HepG2 (cell line): ENCODE measurements at regions not wholly inside any gene's neighbourhood (a gene's known extent, or its start where the extent isn't known, plus 50 kb on each side); places are given as distances from the start of the nearest gene placed in this dataset.

Experiments
- ATAC-seq: fragments of 200-7000 bp; cut with Tn5 transposase; 3 replicates; pipeline ENCODE4 v1.9.1; 2020; ENCODE audit warnings: mild to moderate bottlenecking, moderate library complexity
- BruUV-seq: library from RNA; stranded (reverse); fragments of 400-500 nt; replicated peaks from 2 replicates; lab custom pipeline; 2021; lab: Mats Ljungman, UMichigan
- CTCF ChIA-PET: fragments of 300-600 bp; formaldehyde crosslinking; extraction: SDS; loops from one replicate; lab custom pipeline; 2021; ENCODE audit warnings: low total read pairs, inconsistent platforms, low intra/inter-chr PET ratio; lab: Yijun Ruan, JAX
- POLR2A ChIA-PET: fragments of 350-600 bp; sonication (Branson Sonifier 250); formaldehyde crosslinking; loops from one replicate; lab custom pipeline; 2020; ENCODE audit warnings: antibody characterized with exemption, inconsistent platforms; lab: Yijun Ruan, JAX
- DNase-seq: peaks from one replicate; pipeline ENCODE4 v3.0.0-alpha.2; 2015; ENCODE audit warnings: low spot score
- FAIRE-seq: peaks from 3 replicates; lab custom pipeline; 2011; peaks lifted over from hg19 to GRCh38; lab: Jason Lieb, UNC
- H2AFZ ChIP-seq: one replicate; pipeline ENCODE4 v1.6.1; 2011; ENCODE audit warnings: low read length, inconsistent platforms
- H3K27ac ChIP-seq: fragments of 300-600 bp; 3 replicates; pipeline ENCODE4 v1.8.0; 2011; ENCODE audit warnings: mixed run types, mild to moderate bottlenecking, mixed read lengths, low read length, inconsistent platforms; ENCODE audit not compliant: insufficient read depth; ENCODE audit errors: extremely low read length
- H3K27me3 ChIP-seq, 2 experiments: fragments of 200-600 bp in 1 of 2; 2 replicates in 1 of 2; 3 replicates in 1 of 2; pipeline versions ENCODE4 v1.6.0 to v1.8.0; 2011; ENCODE audit warnings: low read length in 2 of 2, mild to moderate bottlenecking in 2 of 2, moderate library complexity in 2 of 2, inconsistent platforms in 1 of 2; ENCODE audit not compliant: insufficient read depth in 2 of 2, control insufficient read depth in 1 of 2
- H3K36me3 ChIP-seq, 2 experiments: fragments of 200-600 bp in 1 of 2; replicated peaks in 1 of 2; 2 replicates in 1 of 2; 3 replicates in 1 of 2; pipeline versions ENCODE4 v1.5.1 to v1.8.0; 2011; ENCODE audit warnings: low read length in 2 of 2, inconsistent platforms in 1 of 2; ENCODE audit not compliant: insufficient read depth in 2 of 2, control insufficient read depth in 1 of 2
- H3K4me1 ChIP-seq: 2 replicates; pipeline ENCODE4 v1.5.1; 2012; ENCODE audit warnings: low read length, inconsistent platforms; ENCODE audit not compliant: insufficient read depth
- H3K4me2 ChIP-seq: 2 replicates; pipeline ENCODE4 v1.6.0; 2011; ENCODE audit warnings: low read depth, low read length, inconsistent platforms
- H3K4me3 ChIP-seq, 3 experiments: fragments of 200-600 bp in 1 of 3; sonication (generic), shearing (Covaris generic) in 1 of 3; replicated peaks in 1 of 3; 2 replicates each; pipeline ENCODE4 v1.5.1; 2011 to 2016; ENCODE audit warnings: low read length in 3 of 3, inconsistent platforms in 2 of 3, low read depth in 2 of 3, mild to moderate bottlenecking in 2 of 3, control low read depth in 1 of 3, mixed read lengths in 1 of 3; ENCODE audit not compliant: insufficient read depth in 1 of 3
- H3K79me2 ChIP-seq: one replicate; pipeline ENCODE4 v1.6.1; 2011; ENCODE audit warnings: low read length, inconsistent platforms; ENCODE audit not compliant: insufficient read depth
- H3K9ac ChIP-seq: 2 replicates; pipeline ENCODE4 v1.6.0; 2011; ENCODE audit warnings: mild to moderate bottlenecking, low read depth, low read length, inconsistent platforms; ENCODE audit not compliant: insufficient read depth
- H3K9me3 ChIP-seq: 2 replicates; pipeline ENCODE4 v1.5.1; 2012; ENCODE audit warnings: mild to moderate bottlenecking, low read length
- H4K20me1 ChIP-seq: 2 replicates; pipeline ENCODE4 v1.6.0; 2011; ENCODE audit warnings: inconsistent platforms, mild to moderate bottlenecking, low read length, moderate library complexity; ENCODE audit not compliant: insufficient read depth
- BCL6 ChIP-seq: IDR thresholded peaks from 2 replicates; pipeline ENCODE4 v1.6.1; 2016; ENCODE audit warnings: missing genetic modification reagents, missing compliant biosample characterization
- FOSL2 ChIP-seq: sonication (generic); formaldehyde crosslinking; IDR thresholded peaks from 2 replicates; pipeline ENCODE4 v1.4.0; 2020; ENCODE audit warnings: missing genetic modification reagents
- HMG20B ChIP-seq: conservative IDR thresholded peaks from 2 replicates; pipeline ENCODE4 v1.6.1; 2016; ENCODE audit warnings: missing genetic modification reagents, missing compliant biosample characterization
- KMT2B ChIP-seq: IDR thresholded peaks from 2 replicates; pipeline ENCODE4 v1.6.1; 2016; ENCODE audit warnings: missing genetic modification reagents, missing compliant biosample characterization
- MAF1 ChIP-seq: sonication (generic); formaldehyde crosslinking; IDR thresholded peaks from 2 replicates; pipeline ENCODE4 v1.5.0; 2020; ENCODE audit warnings: missing genetic modification reagents, borderline replicate concordance
- ZNF12 ChIP-seq: sonication (generic); formaldehyde crosslinking; IDR thresholded peaks from 2 replicates; pipeline ENCODE4 v1.5.0; 2020; ENCODE audit warnings: missing genetic modification reagents
- ZNF136 ChIP-seq: sonication (generic); formaldehyde crosslinking; IDR thresholded peaks from 2 replicates; pipeline ENCODE4 v1.8.1; 2022; ENCODE audit warnings: low read depth, mild to moderate bottlenecking, moderate library complexity, missing genetic modification reagents
- ZNF24 ChIP-seq: fragments of 450-650 bp; IDR thresholded peaks from 2 replicates; pipeline ENCODE4 v1.6.1; 2017; ENCODE audit warnings: antibody characterized with exemption, mild to moderate bottlenecking
- ZNF251 ChIP-seq: sonication (generic); formaldehyde crosslinking; IDR thresholded peaks from 2 replicates; pipeline ENCODE4 v1.9.0; 2021; ENCODE audit warnings: mild to moderate bottlenecking, missing genetic modification reagents
- ZNF33A ChIP-seq: sonication (generic); formaldehyde crosslinking; IDR thresholded peaks from 2 replicates; pipeline ENCODE4 v1.5.1; 2020; ENCODE audit warnings: missing genetic modification reagents, mild to moderate bottlenecking, moderate library complexity, borderline replicate concordance
- ZNF607 ChIP-seq: sonication (generic); formaldehyde crosslinking; IDR thresholded peaks from 2 replicates; pipeline ENCODE4 v1.5.1; 2020; ENCODE audit warnings: missing genetic modification reagents, mild to moderate bottlenecking, borderline replicate concordance
- ZNF749 ChIP-seq: sonication (generic); formaldehyde crosslinking; IDR thresholded peaks from 2 replicates; pipeline ENCODE4 v1.8.0; 2022; ENCODE audit warnings: mild to moderate bottlenecking, missing genetic modification reagents, moderate library complexity, borderline replicate concordance
- ZNF788 ChIP-seq: sonication (generic); formaldehyde crosslinking; IDR thresholded peaks from 2 replicates; pipeline ENCODE4 v1.5.0; 2020; ENCODE audit warnings: mild to moderate bottlenecking, missing genetic modification reagents, borderline replicate concordance
- ZSCAN31 ChIP-seq: sonication (generic); formaldehyde crosslinking; IDR thresholded peaks from 2 replicates; pipeline ENCODE4 v1.5.0; 2020; ENCODE audit warnings: low read depth, mild to moderate bottlenecking, missing genetic modification reagents
- WGBS: methylation state at CpG from one replicate; pipeline ENCODE4 v1.1.6; 2017; ENCODE audit warnings: low lambda C conversion rate; 5-methylcytosine and 5-hydroxymethylcytosine counted together
- in situ Hi-C: cut with HindIII; loops from 2 replicates; pipeline ENCODE4 v1.10.0; 2017; ENCODE audit warnings: low pct_unique_long_range_greater_than_20kb; ENCODE audit not compliant: extremely low pct_ligation_motif_present
- intact Hi-C: fragments of 100-400 bp; cut with micrococcal nuclease; formaldehyde crosslinking; loops from one replicate; pipeline ENCODE4 v1.10.0; 2022; ENCODE audit not compliant: unreplicated experiment
- TF ChIP-seq, protein P1 (sequence below): sonication (generic); formaldehyde crosslinking; IDR thresholded peaks from 2 replicates; pipeline ENCODE4 v1.4.0; 2020; ENCODE audit warnings: mild to moderate bottlenecking, missing genetic modification reagents, borderline replicate concordance
- TF ChIP-seq, protein P2 (sequence below): sonication (generic); formaldehyde crosslinking; IDR thresholded peaks from 2 replicates; pipeline ENCODE4 v1.5.0; 2020; ENCODE audit warnings: mild to moderate bottlenecking, low read depth, missing genetic modification reagents, borderline replicate concordance

GRCh38 chr2:103361712-103362111, 599.9 kb downstream of the TMEM182 start:
- POLR2A ChIA-PET = no interaction called here
- in situ Hi-C loops = no loop called here
- H4K20me1 ChIP-seq = no peaks in the 10 kb centered on the region

More at GRCh38 chr2:103361712-103362111, 599.9 kb downstream of the TMEM182 start:
- Histone ChIP-seq H3K27me3 (no peaks in the 10 kb centered on the region), H3K4me2 (no peak overlapping the region), H2AFZ (no peak overlapping the region), H3K9me3 (no peaks in the 10 kb centered on the region), H3K36me3 (no peaks in the 10 kb centered on the region), H3K79me2 (no peaks in the 10 kb centered on the region), H3K9ac (no peak overlapping the region), H3K4me1 (no peaks in the 10 kb centered on the region), H3K27ac (no peak overlapping the region), H3K4me3 (no peak overlapping the region)
- ATAC-seq = no peak
- CTCF ChIA-PET = no interaction called here
- 50% methylated on average over 21 of the region's 21 CpGs for WGBS
- no TSS peak for BruUV-seq
- TF ChIP-seq ZNF24 (no peak), ZNF12 (CRISPR knock-in tag) (no peak), ZSCAN31 (CRISPR knock-in tag) (no peak), ZNF33A (CRISPR knock-in tag) (no peak), ZNF251 (CRISPR knock-in tag) (no peak), BCL6 (CRISPR knock-in tag) (no peak), ZNF607 (no peak), ZNF749 (CRISPR knock-in tag) (no peak), KMT2B (CRISPR knock-in tag) (no peak), MAF1 (CRISPR knock-in tag) (no peak), FOSL2 (CRISPR knock-in tag) (no peak), ZNF788 (CRISPR knock-in tag) (no peak), ZNF136 (no peak), HMG20B (CRISPR knock-in tag) (no peak)
- TF ChIP-seq, protein P1, sequence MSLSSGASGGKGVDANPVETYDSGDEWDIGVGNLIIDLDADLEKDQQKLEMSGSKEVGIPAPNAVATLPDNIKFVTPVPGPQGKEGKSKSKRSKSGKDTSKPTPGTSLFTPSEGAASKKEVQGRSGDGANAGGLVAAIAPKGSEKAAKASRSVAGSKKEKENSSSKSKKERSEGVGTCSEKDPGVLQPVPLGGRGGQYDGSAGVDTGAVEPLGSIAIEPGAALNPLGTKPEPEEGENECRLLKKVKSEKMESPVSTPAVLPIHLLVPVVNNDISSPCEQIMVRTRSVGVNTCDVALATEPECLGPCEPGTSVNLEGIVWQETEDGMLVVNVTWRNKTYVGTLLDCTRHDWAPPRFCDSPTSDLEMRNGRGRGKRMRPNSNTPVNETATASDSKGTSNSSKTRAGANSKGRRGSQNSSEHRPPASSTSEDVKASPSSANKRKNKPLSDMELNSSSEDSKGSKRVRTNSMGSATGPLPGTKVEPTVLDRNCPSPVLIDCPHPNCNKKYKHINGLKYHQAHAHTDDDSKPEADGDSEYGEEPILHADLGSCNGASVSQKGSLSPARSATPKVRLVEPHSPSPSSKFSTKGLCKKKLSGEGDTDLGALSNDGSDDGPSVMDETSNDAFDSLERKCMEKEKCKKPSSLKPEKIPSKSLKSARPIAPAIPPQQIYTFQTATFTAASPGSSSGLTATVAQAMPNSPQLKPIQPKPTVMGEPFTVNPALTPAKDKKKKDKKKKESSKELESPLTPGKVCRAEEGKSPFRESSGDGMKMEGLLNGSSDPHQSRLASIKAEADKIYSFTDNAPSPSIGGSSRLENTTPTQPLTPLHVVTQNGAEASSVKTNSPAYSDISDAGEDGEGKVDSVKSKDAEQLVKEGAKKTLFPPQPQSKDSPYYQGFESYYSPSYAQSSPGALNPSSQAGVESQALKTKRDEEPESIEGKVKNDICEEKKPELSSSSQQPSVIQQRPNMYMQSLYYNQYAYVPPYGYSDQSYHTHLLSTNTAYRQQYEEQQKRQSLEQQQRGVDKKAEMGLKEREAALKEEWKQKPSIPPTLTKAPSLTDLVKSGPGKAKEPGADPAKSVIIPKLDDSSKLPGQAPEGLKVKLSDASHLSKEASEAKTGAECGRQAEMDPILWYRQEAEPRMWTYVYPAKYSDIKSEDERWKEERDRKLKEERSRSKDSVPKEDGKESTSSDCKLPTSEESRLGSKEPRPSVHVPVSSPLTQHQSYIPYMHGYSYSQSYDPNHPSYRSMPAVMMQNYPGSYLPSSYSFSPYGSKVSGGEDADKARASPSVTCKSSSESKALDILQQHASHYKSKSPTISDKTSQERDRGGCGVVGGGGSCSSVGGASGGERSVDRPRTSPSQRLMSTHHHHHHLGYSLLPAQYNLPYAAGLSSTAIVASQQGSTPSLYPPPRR (CRISPR knock-in tag) = no peak
- TF ChIP-seq, protein P2, sequence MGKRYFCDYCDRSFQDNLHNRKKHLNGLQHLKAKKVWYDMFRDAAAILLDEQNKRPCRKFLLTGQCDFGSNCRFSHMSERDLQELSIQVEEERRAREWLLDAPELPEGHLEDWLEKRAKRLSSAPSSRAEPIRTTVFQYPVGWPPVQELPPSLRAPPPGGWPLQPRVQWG (CRISPR knock-in tag) = no peak
- no peak for FAIRE-seq
- no peak for DNase-seq
- intact Hi-C loops = no loop called here
